ENCODE measurements at regions not wholly inside any gene's neighbourhood (a gene's known extent, or its start where the extent isn't known, plus 50 kb on each side); places are given as distances from the start of the nearest gene placed in this dataset.

GRCh38 chr10:16314259-16314658 is 122.6 kb upstream of the PTER start:
- Mint-ChIP-seq H3K4me3 (no peak overlapping the region), H3K4me1 (no peaks in the 10 kb centered on the region), H3K27me3 (ENCODE audit: low read depth in 3 of 3) (no peaks in the 10 kb centered on the region), H3K9me3 (peaks cover 2 to 7% (median 3%) of the 10 kb centered on the region in 7 donors), H3K27ac (no peak overlapping the region), H3K36me3 (no peaks in the 10 kb centered on the region)
- no peak overlapping the region for H3K4me2 ChIP-seq (replicated peaks; ENCODE audit: extremely low read depth, low read length, poor library complexity, severe bottlenecking)
- H2AFZ ChIP-seq (ENCODE audit: insufficient read depth, low read depth, low read length, poor library complexity, severe bottlenecking) = no peak overlapping the region
- no peaks in the 10 kb centered on the region for H3K36me3 ChIP-seq (replicated peaks in 1 of 2; ENCODE audit: control insufficient read depth in 1 of 2, insufficient read depth in 2 of 2, low read length in 2 of 2)
- H3K27me3 ChIP-seq (ENCODE audit: control insufficient read depth in 2 of 2, insufficient read depth in 2 of 2, low read length in 2 of 2) = no peaks in the 10 kb centered on the region
- no peak overlapping the region for H3K27ac ChIP-seq (ENCODE audit: low read depth in 1 of 2, low read length in 2 of 2)
- no peak overlapping the region for H3K4me3 ChIP-seq (replicated peaks in 1 of 3; ENCODE audit: low read depth in 2 of 3, low read length in 3 of 3)
- peaks cover 1 to 5% of the 10 kb centered on the region in 2 donors for H3K9me3 ChIP-seq (replicated peaks in 1 of 2; ENCODE audit: control insufficient read depth in 1 of 2, insufficient read depth in 1 of 2, low read length in 2 of 2)
- no peak for DNase-seq
- no peaks in the 10 kb centered on the region for H4K20me1 ChIP-seq (ENCODE audit: insufficient read depth, low read length)
- no peak for TF ChIP-seq CTCF (IDR thresholded peaks at IDR 0.05)
- H3K9ac ChIP-seq (ENCODE audit: insufficient read depth, low read length, poor library complexity, severe bottlenecking) = no peak overlapping the region
- no peaks in the 10 kb centered on the region for H3K79me2 ChIP-seq (ENCODE audit: insufficient read depth, low read length)
- intact Hi-C loops (cut with micrococcal nuclease) = no loop called here
- H3K4me1 ChIP-seq (ENCODE audit: control insufficient read depth in 1 of 2, insufficient read depth in 2 of 2, low read length in 2 of 2) = no peaks in the 10 kb centered on the region

GRCh38 chr10:16316733-16317390 is 119.9 kb upstream of the PTER start:
- TF ChIP-seq CTCF (IDR thresholded peaks at IDR 0.05) = no peak
- no peak overlapping the region for H3K4me2 ChIP-seq (replicated peaks; ENCODE audit: extremely low read depth, low read length, poor library complexity, severe bottlenecking)
- H3K4me1 ChIP-seq (ENCODE audit: control insufficient read depth in 1 of 2, insufficient read depth in 2 of 2, low read length in 2 of 2) = no peaks in the 10 kb centered on the region
- no peaks in the 10 kb centered on the region for H4K20me1 ChIP-seq (ENCODE audit: insufficient read depth, low read length)
- H3K79me2 ChIP-seq (ENCODE audit: insufficient read depth, low read length) = no peaks in the 10 kb centered on the region
- Mint-ChIP-seq H3K36me3 (no peaks in the 10 kb centered on the region), H3K4me1 (no peaks in the 10 kb centered on the region), H3K4me3 (no peak overlapping the region), H3K9me3 (peaks cover 0 to 2% (median 0%) of the 10 kb centered on the region in 7 donors), H3K27me3 (ENCODE audit: low read depth in 3 of 3) (peaks cover 0 to 2% (median 0%) of the 10 kb centered on the region in 3 donors), H3K27ac (no peak overlapping the region)
- H3K9me3 ChIP-seq (replicated peaks in 1 of 2; ENCODE audit: control insufficient read depth in 1 of 2, insufficient read depth in 1 of 2, low read length in 2 of 2) = no peaks in the 10 kb centered on the region
- WGBS (ENCODE audit: insufficient coverage) = 94% methylated on average over 2 of the region's 7 CpGs
- no peak for DNase-seq
- H3K36me3 ChIP-seq (replicated peaks in 1 of 2; ENCODE audit: control insufficient read depth in 1 of 2, insufficient read depth in 2 of 2, low read length in 2 of 2) = no peaks in the 10 kb centered on the region
- intact Hi-C loops (cut with micrococcal nuclease) = no loop called here
- H3K4me3 ChIP-seq (replicated peaks in 1 of 3; ENCODE audit: low read depth in 2 of 3, low read length in 3 of 3) = no peak overlapping the region
- no peak overlapping the region for H3K27ac ChIP-seq (ENCODE audit: low read depth in 1 of 2, low read length in 2 of 2)
- no peaks in the 10 kb centered on the region for H3K27me3 ChIP-seq (ENCODE audit: control insufficient read depth in 2 of 2, insufficient read depth in 2 of 2, low read length in 2 of 2)
- H2AFZ ChIP-seq (ENCODE audit: insufficient read depth, low read depth, low read length, poor library complexity, severe bottlenecking) = no peak overlapping the region
- no peak overlapping the region for H3K9ac ChIP-seq (ENCODE audit: insufficient read depth, low read length, poor library complexity, severe bottlenecking)

All from CD14-positive monocyte (primary cell).